ENCODE measurements at regions not wholly inside any gene's neighbourhood (a gene's known extent, or its start where the extent isn't known, plus 50 kb on each side); places are given as distances from the start of the nearest gene placed in this dataset.

DNA sequence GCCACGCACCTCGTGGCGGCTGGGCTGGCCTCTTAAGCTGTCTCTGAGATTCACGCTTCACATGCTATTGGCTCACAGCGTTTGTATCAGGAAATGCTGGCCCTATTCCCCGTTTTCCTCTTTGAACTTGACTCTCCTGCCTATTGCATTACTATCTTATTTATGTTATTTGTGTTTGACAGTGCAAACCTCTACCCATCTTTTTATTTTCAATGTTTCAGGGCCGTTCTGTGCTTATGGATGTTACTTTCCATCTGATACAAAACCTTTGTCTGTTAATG lies 149.9 kb upstream of the TWIST2 start:
- no peak for TF ChIP-seq POLR2AphosphoS5 (IDR thresholded peaks at IDR 0.05; ENCODE audit: low read depth)
- TF ChIP-seq, protein P1, sequence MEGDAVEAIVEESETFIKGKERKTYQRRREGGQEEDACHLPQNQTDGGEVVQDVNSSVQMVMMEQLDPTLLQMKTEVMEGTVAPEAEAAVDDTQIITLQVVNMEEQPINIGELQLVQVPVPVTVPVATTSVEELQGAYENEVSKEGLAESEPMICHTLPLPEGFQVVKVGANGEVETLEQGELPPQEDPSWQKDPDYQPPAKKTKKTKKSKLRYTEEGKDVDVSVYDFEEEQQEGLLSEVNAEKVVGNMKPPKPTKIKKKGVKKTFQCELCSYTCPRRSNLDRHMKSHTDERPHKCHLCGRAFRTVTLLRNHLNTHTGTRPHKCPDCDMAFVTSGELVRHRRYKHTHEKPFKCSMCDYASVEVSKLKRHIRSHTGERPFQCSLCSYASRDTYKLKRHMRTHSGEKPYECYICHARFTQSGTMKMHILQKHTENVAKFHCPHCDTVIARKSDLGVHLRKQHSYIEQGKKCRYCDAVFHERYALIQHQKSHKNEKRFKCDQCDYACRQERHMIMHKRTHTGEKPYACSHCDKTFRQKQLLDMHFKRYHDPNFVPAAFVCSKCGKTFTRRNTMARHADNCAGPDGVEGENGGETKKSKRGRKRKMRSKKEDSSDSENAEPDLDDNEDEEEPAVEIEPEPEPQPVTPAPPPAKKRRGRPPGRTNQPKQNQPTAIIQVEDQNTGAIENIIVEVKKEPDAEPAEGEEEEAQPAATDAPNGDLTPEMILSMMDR (IDR thresholded peaks at IDR 0.05; ENCODE audit: insufficient read depth, low read length) = no peak
- TF ChIP-seq GABPA (IDR thresholded peaks at IDR 0.05; ENCODE audit: low read depth) = no peak
- TF ChIP-seq, protein P2, sequence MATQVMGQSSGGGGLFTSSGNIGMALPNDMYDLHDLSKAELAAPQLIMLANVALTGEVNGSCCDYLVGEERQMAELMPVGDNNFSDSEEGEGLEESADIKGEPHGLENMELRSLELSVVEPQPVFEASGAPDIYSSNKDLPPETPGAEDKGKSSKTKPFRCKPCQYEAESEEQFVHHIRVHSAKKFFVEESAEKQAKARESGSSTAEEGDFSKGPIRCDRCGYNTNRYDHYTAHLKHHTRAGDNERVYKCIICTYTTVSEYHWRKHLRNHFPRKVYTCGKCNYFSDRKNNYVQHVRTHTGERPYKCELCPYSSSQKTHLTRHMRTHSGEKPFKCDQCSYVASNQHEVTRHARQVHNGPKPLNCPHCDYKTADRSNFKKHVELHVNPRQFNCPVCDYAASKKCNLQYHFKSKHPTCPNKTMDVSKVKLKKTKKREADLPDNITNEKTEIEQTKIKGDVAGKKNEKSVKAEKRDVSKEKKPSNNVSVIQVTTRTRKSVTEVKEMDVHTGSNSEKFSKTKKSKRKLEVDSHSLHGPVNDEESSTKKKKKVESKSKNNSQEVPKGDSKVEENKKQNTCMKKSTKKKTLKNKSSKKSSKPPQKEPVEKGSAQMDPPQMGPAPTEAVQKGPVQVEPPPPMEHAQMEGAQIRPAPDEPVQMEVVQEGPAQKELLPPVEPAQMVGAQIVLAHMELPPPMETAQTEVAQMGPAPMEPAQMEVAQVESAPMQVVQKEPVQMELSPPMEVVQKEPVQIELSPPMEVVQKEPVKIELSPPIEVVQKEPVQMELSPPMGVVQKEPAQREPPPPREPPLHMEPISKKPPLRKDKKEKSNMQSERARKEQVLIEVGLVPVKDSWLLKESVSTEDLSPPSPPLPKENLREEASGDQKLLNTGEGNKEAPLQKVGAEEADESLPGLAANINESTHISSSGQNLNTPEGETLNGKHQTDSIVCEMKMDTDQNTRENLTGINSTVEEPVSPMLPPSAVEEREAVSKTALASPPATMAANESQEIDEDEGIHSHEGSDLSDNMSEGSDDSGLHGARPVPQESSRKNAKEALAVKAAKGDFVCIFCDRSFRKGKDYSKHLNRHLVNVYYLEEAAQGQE (IDR thresholded peaks at IDR 0.05; ENCODE audit: insufficient replicate concordance, low read depth) = no peak
- TF ChIP-seq SPI1 (IDR thresholded peaks at IDR 0.05; ENCODE audit: borderline replicate concordance, low read depth) = no peak
- Histone ChIP-seq H3K4me3 (replicated peaks; ENCODE audit: insufficient read depth, low read length) (no peak overlapping the region), H3K27me3 (ENCODE audit: insufficient read depth, poor library complexity, severe bottlenecking) (no peaks in the 10 kb centered on the region), H3K27ac (replicated peaks) (no peak overlapping the region)
- DNase-seq (ENCODE audit: low read depth in 1 of 2, low spot score in 1 of 2) = no peak

DNA sequence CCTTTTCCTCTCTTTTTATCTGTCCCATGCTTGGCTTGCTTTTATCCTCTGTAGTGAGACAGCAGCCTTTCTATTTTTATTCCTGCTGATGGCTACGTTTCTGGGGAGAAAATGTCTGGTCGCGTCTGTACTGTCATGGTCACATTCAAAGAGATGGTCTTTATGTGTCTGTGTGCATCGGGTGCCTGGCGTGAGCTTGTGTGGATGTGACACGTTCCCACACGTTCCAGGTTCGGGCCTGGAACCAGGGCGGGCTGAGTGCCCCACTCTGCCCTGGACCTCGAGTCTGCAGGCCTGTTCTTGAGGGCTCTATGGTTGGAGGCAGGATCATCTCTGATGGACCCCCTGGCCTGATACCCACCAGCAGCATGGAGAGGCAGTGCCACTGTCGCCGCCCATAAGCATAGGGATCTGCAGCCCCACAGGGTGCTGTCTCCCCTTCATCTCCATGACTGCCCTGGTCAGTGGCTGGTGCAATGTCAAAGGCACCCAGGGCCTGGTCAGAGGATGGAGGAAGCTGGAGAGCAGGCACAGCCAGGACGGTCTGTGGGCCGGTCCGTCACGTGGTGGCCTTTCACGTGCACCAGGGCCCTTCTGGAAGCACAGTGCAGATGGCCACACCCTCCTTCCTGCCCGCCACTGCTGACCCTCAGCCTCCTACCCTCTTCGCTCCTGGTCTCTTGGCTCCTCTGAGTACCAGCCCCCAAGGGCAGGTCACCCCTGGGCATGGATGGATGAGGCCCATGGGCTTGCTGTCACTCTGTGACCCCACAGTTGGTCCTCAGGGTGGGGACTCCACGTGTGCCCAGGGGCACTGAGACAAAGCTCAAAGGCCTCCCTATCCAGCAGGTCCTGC lies 149.2 kb upstream of the TWIST2 start:
- Histone ChIP-seq H3K27ac (replicated peaks) (no peak overlapping the region), H3K27me3 (ENCODE audit: insufficient read depth, poor library complexity, severe bottlenecking) (no peaks in the 10 kb centered on the region), H3K4me3 (replicated peaks; ENCODE audit: insufficient read depth, low read length) (no peak overlapping the region)
- no peak for DNase-seq (ENCODE audit: low read depth in 1 of 2, low spot score in 1 of 2)
- TF ChIP-seq, protein P2 (IDR thresholded peaks at IDR 0.05; ENCODE audit: insufficient replicate concordance, low read depth) = no peak
- TF ChIP-seq, protein P1 (IDR thresholded peaks at IDR 0.05; ENCODE audit: insufficient read depth, low read length) = no peak
- TF ChIP-seq GABPA (IDR thresholded peaks at IDR 0.05; ENCODE audit: low read depth) = no peak
- no peak for TF ChIP-seq POLR2AphosphoS5 (IDR thresholded peaks at IDR 0.05; ENCODE audit: low read depth)
- TF ChIP-seq SPI1 (IDR thresholded peaks at IDR 0.05; ENCODE audit: borderline replicate concordance, low read depth) = no peak

DNA sequence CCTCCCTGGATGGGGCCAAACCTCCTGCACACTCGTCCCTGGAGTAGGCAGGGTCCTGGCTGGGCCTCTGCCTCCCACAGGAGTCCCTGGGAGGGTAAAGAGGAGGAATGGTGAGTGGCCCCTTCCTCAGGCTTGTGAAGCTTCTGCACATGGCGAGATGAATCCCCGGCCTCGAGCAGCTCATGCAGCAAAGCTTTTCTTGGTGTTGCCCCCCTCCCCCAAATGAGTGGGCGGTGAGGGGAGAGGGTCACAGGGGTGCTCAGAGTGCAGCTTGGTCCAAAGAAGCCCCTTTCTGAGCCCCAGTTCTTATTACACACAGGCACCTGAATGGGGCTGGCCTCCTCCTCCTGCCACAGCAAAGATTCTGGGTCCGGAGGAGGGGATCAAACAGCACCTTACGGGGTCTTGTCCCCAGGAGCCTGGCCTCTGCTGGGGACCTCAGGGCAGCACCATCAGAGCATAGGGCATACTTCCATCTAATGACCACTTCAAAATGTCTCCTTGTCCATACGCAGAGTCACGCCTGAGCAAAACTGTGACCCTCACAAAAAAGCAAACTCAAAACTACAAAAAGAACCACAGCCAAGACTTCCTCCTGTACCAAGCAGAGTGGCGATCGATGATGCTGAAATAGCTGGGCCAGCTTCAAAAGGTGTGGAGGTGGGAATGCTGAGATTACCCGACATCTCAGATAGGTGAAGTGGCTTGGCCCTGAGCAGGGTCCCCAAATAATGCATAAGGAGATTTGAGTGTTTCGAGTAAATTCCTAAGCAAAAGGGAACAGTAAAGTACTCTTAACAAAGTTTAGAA lies 148.4 kb upstream of the TWIST2 start:
- no peak overlapping the region for H3K27ac ChIP-seq (replicated peaks)
- no peak overlapping the region for H3K4me3 ChIP-seq (replicated peaks; ENCODE audit: insufficient read depth, low read length)
- TF ChIP-seq GABPA (IDR thresholded peaks at IDR 0.05; ENCODE audit: low read depth) = no peak
- TF ChIP-seq, protein P2 (IDR thresholded peaks at IDR 0.05; ENCODE audit: insufficient replicate concordance, low read depth) = no peak
- TF ChIP-seq POLR2AphosphoS5 (IDR thresholded peaks at IDR 0.05; ENCODE audit: low read depth) = no peak
- no peak for TF ChIP-seq SPI1 (IDR thresholded peaks at IDR 0.05; ENCODE audit: borderline replicate concordance, low read depth)
- TF ChIP-seq, protein P1 (IDR thresholded peaks at IDR 0.05; ENCODE audit: insufficient read depth, low read length) = no peak
- DNase-seq (ENCODE audit: low read depth in 1 of 2, low spot score in 1 of 2) = no peak
- no peaks in the 10 kb centered on the region for H3K27me3 ChIP-seq (ENCODE audit: insufficient read depth, poor library complexity, severe bottlenecking)

All from HL-60 (cell line).